Fibroblast of mammary gland (primary cell): ENCODE measurements at regions not wholly inside any gene's neighbourhood (a gene's known extent, or its start where the extent isn't known, plus 50 kb on each side); places are given as distances from the start of the nearest gene placed in this dataset.

Experiments used
- DNase-seq: peaks from one replicate; pipeline ENCODE4 v3.0.0-alpha.2; 2010; ENCODE audit warnings: low read depth
- H3K4me3 ChIP-seq: 2 replicates; pipeline ENCODE4 v1.5.1; 2011; ENCODE audit warnings: low read depth, mild to moderate bottlenecking, low read length, moderate library complexity; ENCODE audit not compliant: control insufficient read depth
- TF ChIP-seq, protein P1 (sequence below): conservative IDR thresholded peaks from 2 replicates; pipeline ENCODE4 v1.5.1; 2011; ENCODE audit warnings: low read depth, low read length, inconsistent platforms; ENCODE audit not compliant: control insufficient read depth, insufficient read depth

DNA sequence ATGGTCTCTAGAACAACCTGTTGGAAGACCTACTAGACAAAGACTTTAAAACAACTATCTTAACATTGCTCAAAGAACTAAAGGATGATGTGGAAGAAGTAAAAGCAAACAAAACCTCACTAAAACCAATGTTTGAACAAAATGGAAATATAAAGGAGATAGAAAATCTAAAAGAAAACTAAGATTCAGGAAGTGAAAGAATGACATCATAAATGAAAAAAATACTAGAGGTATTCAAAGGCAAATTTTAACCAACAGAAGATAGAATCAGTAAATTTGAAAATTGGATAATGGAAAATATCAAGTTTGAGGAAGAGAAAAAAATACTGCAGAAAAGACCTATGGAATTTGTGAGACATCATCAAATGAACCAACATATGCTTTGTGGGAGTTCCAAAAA is 914.1 kb upstream of the GJE1 start:
- DNase-seq = no peak
- TF ChIP-seq, protein P1, sequence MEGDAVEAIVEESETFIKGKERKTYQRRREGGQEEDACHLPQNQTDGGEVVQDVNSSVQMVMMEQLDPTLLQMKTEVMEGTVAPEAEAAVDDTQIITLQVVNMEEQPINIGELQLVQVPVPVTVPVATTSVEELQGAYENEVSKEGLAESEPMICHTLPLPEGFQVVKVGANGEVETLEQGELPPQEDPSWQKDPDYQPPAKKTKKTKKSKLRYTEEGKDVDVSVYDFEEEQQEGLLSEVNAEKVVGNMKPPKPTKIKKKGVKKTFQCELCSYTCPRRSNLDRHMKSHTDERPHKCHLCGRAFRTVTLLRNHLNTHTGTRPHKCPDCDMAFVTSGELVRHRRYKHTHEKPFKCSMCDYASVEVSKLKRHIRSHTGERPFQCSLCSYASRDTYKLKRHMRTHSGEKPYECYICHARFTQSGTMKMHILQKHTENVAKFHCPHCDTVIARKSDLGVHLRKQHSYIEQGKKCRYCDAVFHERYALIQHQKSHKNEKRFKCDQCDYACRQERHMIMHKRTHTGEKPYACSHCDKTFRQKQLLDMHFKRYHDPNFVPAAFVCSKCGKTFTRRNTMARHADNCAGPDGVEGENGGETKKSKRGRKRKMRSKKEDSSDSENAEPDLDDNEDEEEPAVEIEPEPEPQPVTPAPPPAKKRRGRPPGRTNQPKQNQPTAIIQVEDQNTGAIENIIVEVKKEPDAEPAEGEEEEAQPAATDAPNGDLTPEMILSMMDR = no peak
- no peak overlapping the region for H3K4me3 ChIP-seq

DNA sequence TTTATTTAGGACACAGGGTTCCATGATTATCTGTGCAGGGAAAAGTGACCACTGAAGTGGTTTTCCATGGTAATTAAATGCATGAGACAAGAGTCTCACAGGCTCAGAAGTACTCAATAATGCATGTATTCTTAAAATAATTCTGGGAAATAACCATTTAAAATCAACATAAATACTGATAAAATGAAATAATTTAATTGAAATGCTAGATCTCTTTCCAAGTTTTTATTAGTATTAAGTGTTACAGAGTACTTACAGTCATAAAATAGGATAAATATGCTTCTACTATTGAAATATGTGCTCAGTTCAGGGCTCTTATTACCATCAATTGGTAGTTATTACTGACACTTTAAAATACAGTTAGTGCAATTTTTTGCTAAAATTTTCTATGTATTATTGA is 916.0 kb upstream of the GJE1 start:
- no peak overlapping the region for H3K4me3 ChIP-seq
- no peak for DNase-seq
- TF ChIP-seq, protein P1 = no peak

DNA sequence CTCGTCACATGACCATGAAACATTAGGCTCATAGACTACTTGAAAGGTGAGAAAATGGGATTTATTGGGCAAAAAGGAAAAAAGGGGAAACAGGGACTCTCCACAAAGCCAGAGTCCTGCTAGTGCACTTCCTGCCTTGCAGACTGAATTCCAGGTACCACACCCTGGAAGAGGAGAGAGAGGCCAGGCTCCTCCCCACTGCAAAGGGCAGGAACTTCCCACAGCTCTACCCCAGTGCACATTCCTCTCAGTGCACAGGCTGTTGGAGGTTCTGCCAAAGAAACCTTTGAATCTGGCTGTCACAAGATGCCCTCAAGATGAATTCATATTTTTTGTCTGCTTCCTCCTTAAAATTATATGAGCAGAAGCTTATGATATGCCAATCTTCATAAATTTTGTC is 920.4 kb upstream of the GJE1 start:
- DNase-seq = no peak
- TF ChIP-seq, protein P1 = no peak
- no peak overlapping the region for H3K4me3 ChIP-seq

DNA sequence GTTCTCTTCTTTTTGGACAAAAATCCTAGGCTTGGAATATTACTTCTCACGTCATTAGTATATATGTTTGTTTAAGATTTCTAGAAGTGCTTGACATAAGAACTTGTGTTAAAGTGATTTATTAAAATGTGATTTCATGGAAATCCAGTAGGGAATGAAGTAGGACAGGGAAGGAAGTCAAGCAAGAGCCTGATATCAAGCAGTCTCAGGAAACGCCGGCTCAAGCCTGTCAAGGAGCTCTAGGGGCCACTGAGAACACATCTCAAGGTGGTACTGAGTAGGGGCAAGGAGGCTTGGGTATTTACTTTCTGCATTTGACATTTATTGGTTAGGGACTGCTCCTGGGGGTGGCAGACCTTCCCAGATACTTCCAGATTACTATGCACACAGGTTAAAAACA is 920.9 kb upstream of the GJE1 start:
- DNase-seq = no peak
- no peak overlapping the region for H3K4me3 ChIP-seq
- TF ChIP-seq, protein P1 = no peak

DNA sequence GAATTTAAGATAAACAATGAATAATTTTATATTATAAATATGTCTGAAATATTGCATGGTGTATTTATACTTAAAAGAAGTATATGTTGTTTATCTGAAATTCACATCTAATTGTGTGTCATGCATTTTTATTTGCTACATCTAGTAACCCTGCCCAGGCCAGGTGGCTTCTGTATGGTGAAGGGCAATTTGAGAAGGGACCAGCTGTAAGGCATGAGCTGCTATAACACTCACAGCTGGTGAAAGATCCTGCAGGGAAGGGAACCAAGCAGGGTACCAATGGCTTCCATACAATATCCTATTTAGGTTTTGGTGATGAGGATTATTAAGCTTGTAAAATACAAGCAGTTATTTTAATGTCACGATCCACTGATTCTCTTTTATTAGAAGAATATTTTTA is 921.8 kb upstream of the GJE1 start:
- no peak overlapping the region for H3K4me3 ChIP-seq
- DNase-seq = no peak
- TF ChIP-seq, protein P1 = no peak

DNA sequence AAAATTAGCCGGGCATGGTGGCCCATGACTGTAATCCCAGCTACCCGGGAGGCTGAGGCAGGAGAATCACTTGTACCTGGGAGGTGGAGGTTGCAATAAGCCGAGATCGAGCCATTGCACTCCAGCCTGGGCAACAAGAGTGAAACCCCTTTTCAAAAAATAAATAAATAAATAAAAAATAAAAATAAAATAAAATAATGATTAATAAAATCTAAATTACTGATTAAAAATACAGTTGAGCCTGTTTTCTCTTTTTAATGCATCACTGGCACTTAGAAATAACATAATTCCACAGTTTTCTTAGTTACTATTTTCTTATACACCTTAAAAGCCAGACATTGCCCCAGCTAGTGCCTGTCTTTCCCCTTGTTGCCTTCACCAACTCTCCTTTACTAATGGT is 922.8 kb upstream of the GJE1 start:
- no peak for DNase-seq
- no peak overlapping the region for H3K4me3 ChIP-seq
- TF ChIP-seq, protein P1 = no peak

DNA sequence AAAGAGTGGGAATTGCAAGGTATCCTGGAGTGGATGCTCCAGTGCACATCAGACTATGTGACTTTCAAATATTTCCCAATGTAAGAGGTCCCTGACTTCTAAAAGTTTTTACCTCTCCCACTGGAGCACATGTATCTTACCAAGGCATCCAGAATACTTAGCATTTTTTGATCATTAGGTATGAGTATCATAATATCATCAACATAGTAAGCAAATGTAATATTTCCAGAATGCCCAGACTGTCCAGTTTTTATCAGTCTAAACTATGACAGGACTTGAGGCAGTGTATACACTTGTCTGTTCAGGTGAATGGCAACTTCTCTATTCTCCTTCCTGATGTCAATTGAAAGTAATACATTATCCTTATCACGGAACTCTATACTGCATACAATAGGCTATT is 924.6 kb upstream of the GJE1 start:
- DNase-seq = no peak
- H3K4me3 ChIP-seq = no peak overlapping the region
- TF ChIP-seq, protein P1 = no peak
